H1 (cell line): ENCODE measurements at regions not wholly inside any gene's neighbourhood (a gene's known extent, or its start where the extent isn't known, plus 50 kb on each side); places are given as distances from the start of the nearest gene placed in this dataset.

Experiments
- CTCF ChIA-PET: fragments of 300-600 bp; sonication (Branson Sonifier 250); formaldehyde crosslinking; loops from one replicate; lab custom pipeline; 2021; ENCODE audit not compliant: partially characterized antibody; lab: Charles Lee
- POLR2A ChIA-PET: fragments of 300-600 bp; sonication (Branson Sonifier 250); formaldehyde crosslinking; loops from one replicate; lab custom pipeline; 2021; ENCODE audit warnings: inconsistent platforms; ENCODE audit not compliant: partially characterized antibody; lab: Charles Lee
- DNase-seq, 2 experiments: peaks; one replicate each; pipeline versions ENCODE4 v3.0.0 to v3.0.0-alpha.2; 2010 to 2022; ENCODE audit warnings: low spot score in 2 of 2, low read depth in 1 of 2, mixed read lengths in 1 of 2
- FAIRE-seq: peaks from 2 replicates; lab custom pipeline; 2011; peaks lifted over from hg19 to GRCh38; lab: Jason Lieb, UNC
- H2AFZ ChIP-seq: 2 replicates; pipeline ENCODE4 v1.8.1; 2012; ENCODE audit warnings: low read length, inconsistent platforms
- H2AK5ac ChIP-seq: 2 replicates; pipeline ENCODE4 v1.6.1; 2013; ENCODE audit warnings: low read depth, low read length
- H2BK120ac ChIP-seq: replicated peaks from 2 replicates; pipeline ENCODE3; 2013; ENCODE audit warnings: low read depth, low read length, inconsistent platforms
- H2BK12ac ChIP-seq: 2 replicates; pipeline ENCODE4 v1.6.1; 2013; ENCODE audit warnings: low read depth, low read length
- H2BK15ac ChIP-seq: 2 replicates; pipeline ENCODE4 v1.6.1; 2013; ENCODE audit warnings: low read length
- H2BK20ac ChIP-seq: 2 replicates; pipeline ENCODE4 v1.6.1; 2013; ENCODE audit warnings: low read length
- H2BK5ac ChIP-seq: 2 replicates; pipeline ENCODE4 v1.6.1; 2013; ENCODE audit warnings: low read depth, low read length
- H3K14ac ChIP-seq: 2 replicates; pipeline ENCODE4 v1.6.1; 2013; ENCODE audit warnings: inconsistent platforms; ENCODE audit not compliant: insufficient read length
- H3K18ac ChIP-seq: 2 replicates; pipeline ENCODE4 v1.6.1; 2013; ENCODE audit warnings: low read length; ENCODE audit errors: extremely low read depth
- H3K23ac ChIP-seq: 2 replicates; pipeline ENCODE4 v1.6.1; 2013; ENCODE audit warnings: inconsistent platforms; ENCODE audit not compliant: insufficient read length
- H3K23me2 ChIP-seq: 2 replicates; pipeline ENCODE4 v1.6.1; 2013; ENCODE audit warnings: low read depth, low read length
- H3K27ac ChIP-seq: 2 replicates; pipeline ENCODE4 v1.6.1; 2011; ENCODE audit warnings: low read depth, low read length, inconsistent platforms
- H3K27me3 ChIP-seq, 4 experiments: replicated peaks in 1 of 4; 1 replicate in 1 of 4; 2 replicates in 3 of 4; pipeline versions ENCODE4 v1.6.1 to v1.8.1; 2011 to 2013; ENCODE audit warnings: low read length in 3 of 4, mild to moderate bottlenecking in 3 of 4, inconsistent platforms in 2 of 4, mixed read lengths in 2 of 4, moderate library complexity in 1 of 4; ENCODE audit not compliant: control insufficient read depth in 3 of 4, insufficient read depth in 3 of 4; ENCODE audit errors: extremely low read depth in 1 of 4
- H3K36me3 ChIP-seq, 4 experiments: 2 replicates each; pipeline versions ENCODE4 v1.6.1 to v1.8.1; 2011 to 2013; ENCODE audit warnings: mild to moderate bottlenecking in 4 of 4, low read length in 3 of 4, moderate library complexity in 2 of 4, control low read depth in 1 of 4, inconsistent platforms in 1 of 4; ENCODE audit not compliant: insufficient read depth in 4 of 4, control insufficient read depth in 2 of 4
- H3K4ac ChIP-seq: replicated peaks from 2 replicates; pipeline ENCODE3; 2013; ENCODE audit warnings: low read length, low read depth, mixed read lengths, inconsistent platforms; ENCODE audit not compliant: insufficient read length
- H3K4me1 ChIP-seq, 4 experiments: replicated peaks in 1 of 4; 1 replicate in 1 of 4; 2 replicates in 3 of 4; pipeline versions ENCODE4 v1.6.1 to v1.8.1; 2011 to 2013; ENCODE audit warnings: low read length in 3 of 4, inconsistent platforms in 2 of 4, mixed read lengths in 1 of 4; ENCODE audit not compliant: insufficient read depth in 4 of 4, control insufficient read depth in 3 of 4
- H3K4me2 ChIP-seq, 2 experiments: 2 replicates each; pipeline versions ENCODE4 v1.6.1 to v1.8.1; 2011 to 2013; ENCODE audit warnings: low read depth in 2 of 2, low read length in 2 of 2, control low read depth in 1 of 2, inconsistent platforms in 1 of 2, mild to moderate bottlenecking in 1 of 2; ENCODE audit not compliant: insufficient read depth in 1 of 2
- H3K4me3 ChIP-seq, 4 experiments: fragments of 200-600, 300-600 bp in 1 of 4; sonication (generic), shearing (Covaris generic), sonication (Bioruptor Twin) in 1 of 4; 2 replicates each; pipeline versions ENCODE4 v1.5.1 to v1.8.1; 2011 to 2016; ENCODE audit warnings: low read length in 4 of 4, low read depth in 3 of 4, control low read depth in 2 of 4, inconsistent platforms in 2 of 4, mild to moderate bottlenecking in 2 of 4, mixed read lengths in 1 of 4, moderate library complexity in 1 of 4; ENCODE audit not compliant: insufficient read depth in 2 of 4; ENCODE audit errors: extremely low read depth in 1 of 4
- H3K56ac ChIP-seq: replicated peaks from 2 replicates; pipeline ENCODE3; 2013; ENCODE audit warnings: low read depth, mild to moderate bottlenecking, mixed read lengths, low read length, inconsistent platforms; ENCODE audit not compliant: insufficient read length
- H3K79me1 ChIP-seq: 2 replicates; pipeline ENCODE4 v1.6.1; 2013; ENCODE audit warnings: low read depth, low read length, control low read depth
- H3K79me2 ChIP-seq, 2 experiments: 2 replicates each; pipeline versions ENCODE4 v1.6.1 to v1.8.1; 2012 to 2013; ENCODE audit warnings: low read length in 2 of 2, mild to moderate bottlenecking in 2 of 2, inconsistent platforms in 1 of 2; ENCODE audit not compliant: insufficient read depth in 2 of 2, control insufficient read depth in 1 of 2
- H3K9ac ChIP-seq, 4 experiments: replicated peaks in 1 of 4; 1 replicate in 1 of 4; 2 replicates in 3 of 4; pipeline versions ENCODE4 v1.6.1 to v1.8.1; 2011 to 2013; ENCODE audit warnings: low read depth in 3 of 4, low read length in 3 of 4, control low read depth in 2 of 4, mild to moderate bottlenecking in 2 of 4, moderate library complexity in 2 of 4, inconsistent platforms in 1 of 4; ENCODE audit errors: extremely low read depth in 1 of 4
- H3K9me3 ChIP-seq, 2 experiments: 2 replicates each; pipeline versions ENCODE4 v1.6.1 to v1.8.1; 2012 to 2013; ENCODE audit warnings: mild to moderate bottlenecking in 2 of 2, moderate library complexity in 2 of 2, control low read depth in 1 of 2, inconsistent platforms in 1 of 2, low read depth in 1 of 2, low read length in 1 of 2, mixed read lengths in 1 of 2; ENCODE audit not compliant: insufficient read depth in 2 of 2
- H4K20me1 ChIP-seq, 2 experiments: replicated peaks in 1 of 2; 2 replicates each; pipeline versions ENCODE3 to v1.8.1; 2011 to 2013; ENCODE audit warnings: inconsistent platforms in 2 of 2, low read length in 2 of 2, mild to moderate bottlenecking in 1 of 2; ENCODE audit not compliant: insufficient read depth in 2 of 2, control insufficient read depth in 1 of 2
- H4K5ac ChIP-seq: 2 replicates; pipeline ENCODE4 v1.6.1; 2013; ENCODE audit warnings: low read length, low read depth, mixed read lengths, inconsistent platforms; ENCODE audit not compliant: insufficient read length
- H4K8ac ChIP-seq: 2 replicates; pipeline ENCODE4 v1.8.0; 2013; ENCODE audit warnings: mild to moderate bottlenecking, moderate library complexity, low read length, inconsistent platforms; ENCODE audit not compliant: insufficient read depth; ENCODE audit errors: extremely low read depth
- H4K91ac ChIP-seq: replicated peaks from 2 replicates; pipeline ENCODE3; 2013; ENCODE audit warnings: low read length, mixed read lengths, inconsistent platforms; ENCODE audit not compliant: insufficient read length
- CBX5 ChIP-seq: fragments of 300-800, 300-1000 bp; sonication (generic); IDR thresholded peaks from 2 replicates; pipeline ENCODE4 v1.7.1; 2016; ENCODE audit warnings: antibody characterized with exemption, low read length, low read depth
- JUND ChIP-seq: IDR thresholded peaks from 2 replicates; pipeline ENCODE4 v1.6.1; 2011; ENCODE audit warnings: mild to moderate bottlenecking, improper control_type of control experiment, low read length
- PHF8 ChIP-seq: fragments of 200-600 bp; sonication (generic); conservative IDR thresholded peaks from 2 replicates; pipeline ENCODE4 v1.7.1; 2012; ENCODE audit warnings: low read depth, mild to moderate bottlenecking, inconsistent platforms, low read length, moderate library complexity
- POU5F1 ChIP-seq: IDR thresholded peaks from 2 replicates; pipeline ENCODE4 v1.6.1; 2011; ENCODE audit warnings: low read depth, mild to moderate bottlenecking, low read length, moderate library complexity
- RAD21 ChIP-seq, 2 experiments: IDR thresholded peaks in 1 of 2; conservative IDR thresholded peaks in 1 of 2; 2 replicates each; pipeline ENCODE4 v1.6.1; 2011; ENCODE audit warnings: low read depth in 2 of 2, low read length in 2 of 2, improper control_type of control experiment in 1 of 2, inconsistent platforms in 1 of 2, mild to moderate bottlenecking in 1 of 2, moderate library complexity in 1 of 2
- SAP30 ChIP-seq: fragments of 300-600 bp; sonication (generic); IDR thresholded peaks from 2 replicates; pipeline ENCODE4 v1.7.1; 2012; ENCODE audit warnings: low read length, moderate library complexity, mild to moderate bottlenecking, inconsistent platforms; ENCODE audit not compliant: insufficient read depth, insufficient replicate concordance
- SIX5 ChIP-seq: IDR thresholded peaks from 2 replicates; pipeline ENCODE4 v1.6.1; 2011; ENCODE audit warnings: mild to moderate bottlenecking, low read depth, low read length
- TAF7 ChIP-seq: optimal IDR thresholded peaks from 2 replicates; pipeline ENCODE3; 2011; ENCODE audit warnings: low read depth, mild to moderate bottlenecking, inconsistent platforms, low read length, moderate library complexity, borderline replicate concordance
- TBP ChIP-seq: IDR thresholded peaks from 2 replicates; pipeline ENCODE4 v1.6.1; 2011; ENCODE audit warnings: low read depth, low read length, improper control_type of control experiment
- TCF12 ChIP-seq: IDR thresholded peaks from 2 replicates; pipeline ENCODE4 v1.6.1; 2011; ENCODE audit warnings: low read depth, mild to moderate bottlenecking, low read length
- YY1 ChIP-seq: IDR thresholded peaks from 2 replicates; pipeline ENCODE4 v1.6.1; 2011; ENCODE audit warnings: low read depth, mild to moderate bottlenecking, low read length
- ZNF274 ChIP-seq: IDR thresholded peaks from 2 replicates; pipeline ENCODE4 v1.7.0; 2012; ENCODE audit warnings: low read length, borderline replicate concordance; ENCODE audit errors: extremely low read depth
- WGBS, 2 experiments: shearing (Covaris generic) in 1 of 2; methylation state at CpG; one replicate each; pipeline versions ENCODE4 v1.1.6 to v1.1.7; 2013 to 2015; ENCODE audit warnings: low lambda C conversion rate in 2 of 2, mixed read lengths in 2 of 2, inconsistent platforms in 1 of 2, low coverage in 1 of 2, missing lambda C conversion rate in 1 of 2; ENCODE audit not compliant: insufficient replicate concordance in 2 of 2, insufficient coverage in 1 of 2, insufficient read length in 1 of 2; ENCODE audit errors: extremely low coverage in 1 of 2, missing lambda C conversion rate in 1 of 2; 5-methylcytosine and 5-hydroxymethylcytosine counted together
- TF ChIP-seq, protein P1 (sequence below): IDR thresholded peaks from 2 replicates; pipeline ENCODE4 v1.6.1; 2011; ENCODE audit warnings: low read length, improper control_type of control experiment
- TF ChIP-seq, protein P2 (sequence below): IDR thresholded peaks from 2 replicates; pipeline ENCODE4 v1.6.1; 2012; ENCODE audit warnings: inconsistent platforms

DNA sequence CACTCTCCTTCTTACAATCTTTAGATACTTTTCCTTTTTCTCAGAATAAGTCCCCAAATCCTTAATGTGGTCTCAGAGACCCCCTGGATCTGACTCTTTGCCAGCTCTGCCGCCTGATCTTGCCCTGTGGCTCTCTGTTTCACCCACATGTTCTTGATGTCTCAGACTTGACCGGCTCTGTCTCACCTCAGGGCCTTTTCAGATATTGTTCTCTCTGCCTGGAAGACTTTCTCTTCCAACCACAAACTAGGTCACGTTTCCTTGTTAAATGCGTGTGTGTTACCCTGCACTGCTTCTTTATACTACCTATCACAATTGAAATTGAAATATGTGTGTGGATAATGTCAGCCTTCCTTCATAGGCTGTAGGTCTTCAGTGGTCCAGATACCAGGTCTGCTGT lies 265.4 kb upstream of the NUDT12 start:
- H3K79me1 ChIP-seq: no peaks in the 10 kb centered on the region
- no peak overlapping the region for H2BK5ac ChIP-seq
- H2BK12ac ChIP-seq: no peak overlapping the region
- no peaks in the 10 kb centered on the region for H3K9me3 ChIP-seq
- 90% methylated on average over 4 of the region's 4 CpGs; no CpG with 5 or more reads in 1 of the 2 experiments for WGBS, 2 experiments
- no peak overlapping the region for H4K91ac ChIP-seq
- ChIA-PET POLR2A (no interaction called here), CTCF (interaction anchor here (0.6 to 2.1 kb wide), 6 partner anchors 12 to 474 kb away, joined by 3 to 7 read pairs (median 4); no protein-coding TSS in a partner anchor)
- H2BK20ac ChIP-seq: no peak overlapping the region
- no peak overlapping the region for H3K4ac ChIP-seq
- H4K5ac ChIP-seq: no peak overlapping the region
- H3K36me3 ChIP-seq: no peaks in the 10 kb centered on the region
- H2BK120ac ChIP-seq: no peak overlapping the region
- H3K56ac ChIP-seq: no peak overlapping the region
- no peak overlapping the region for H3K4me3 ChIP-seq
- H3K4me2 ChIP-seq: no peak overlapping the region
- H2AFZ ChIP-seq: no peak overlapping the region
- H3K27ac ChIP-seq: no peak overlapping the region
- no peaks in the 10 kb centered on the region for H3K79me2 ChIP-seq
- no peak overlapping the region for H2AK5ac ChIP-seq
- FAIRE-seq: no peak
- H3K23me2 ChIP-seq: no peaks in the 10 kb centered on the region
- no peak overlapping the region for H3K14ac ChIP-seq
- no peaks in the 10 kb centered on the region for H3K4me1 ChIP-seq
- no peak overlapping the region for H3K18ac ChIP-seq
- no peak overlapping the region for H3K23ac ChIP-seq
- DNase-seq: no peak
- H3K27me3 ChIP-seq: no peaks in the 10 kb centered on the region
- H4K20me1 ChIP-seq: no peaks in the 10 kb centered on the region
- no peak overlapping the region for H4K8ac ChIP-seq
- no peak overlapping the region for H2BK15ac ChIP-seq
- no peak overlapping the region for H3K9ac ChIP-seq
- TF ChIP-seq TAF7: no peak
- TF ChIP-seq JUND: no peak
- no peak for TF ChIP-seq SAP30
- no peak for TF ChIP-seq YY1
- TF ChIP-seq, protein P1, sequence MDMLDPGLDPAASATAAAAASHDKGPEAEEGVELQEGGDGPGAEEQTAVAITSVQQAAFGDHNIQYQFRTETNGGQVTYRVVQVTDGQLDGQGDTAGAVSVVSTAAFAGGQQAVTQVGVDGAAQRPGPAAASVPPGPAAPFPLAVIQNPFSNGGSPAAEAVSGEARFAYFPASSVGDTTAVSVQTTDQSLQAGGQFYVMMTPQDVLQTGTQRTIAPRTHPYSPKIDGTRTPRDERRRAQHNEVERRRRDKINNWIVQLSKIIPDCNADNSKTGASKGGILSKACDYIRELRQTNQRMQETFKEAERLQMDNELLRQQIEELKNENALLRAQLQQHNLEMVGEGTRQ: no peak
- no peak for TF ChIP-seq TCF12
- TF ChIP-seq, protein P2, sequence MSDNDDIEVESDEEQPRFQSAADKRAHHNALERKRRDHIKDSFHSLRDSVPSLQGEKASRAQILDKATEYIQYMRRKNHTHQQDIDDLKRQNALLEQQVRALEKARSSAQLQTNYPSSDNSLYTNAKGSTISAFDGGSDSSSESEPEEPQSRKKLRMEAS: no peak
- TF ChIP-seq RAD21 (IDR thresholded peaks at IDR 0.05 in 1 of 2, conservative IDR thresholded peaks at IDR 0.05 in 1 of 2; ENCODE audit: low read depth in 2 of 2, low read length in 2 of 2): no peak
- TF ChIP-seq PHF8: no peak
- TF ChIP-seq ZNF274: no peak
- TF ChIP-seq CBX5: no peak
- TF ChIP-seq TBP: no peak
- no peak for TF ChIP-seq POU5F1
- TF ChIP-seq SIX5: no peak
